EL (cell line): ENCODE measurements at regions not wholly inside any gene's neighbourhood (a gene's known extent, or its start where the extent isn't known, plus 50 kb on each side); places are given as distances from the start of the nearest gene placed in this dataset.

ENCODE experiments used
- DNase-seq: peaks from one replicate; pipeline ENCODE4 v3.0.0-alpha.2; 2016

DNA sequence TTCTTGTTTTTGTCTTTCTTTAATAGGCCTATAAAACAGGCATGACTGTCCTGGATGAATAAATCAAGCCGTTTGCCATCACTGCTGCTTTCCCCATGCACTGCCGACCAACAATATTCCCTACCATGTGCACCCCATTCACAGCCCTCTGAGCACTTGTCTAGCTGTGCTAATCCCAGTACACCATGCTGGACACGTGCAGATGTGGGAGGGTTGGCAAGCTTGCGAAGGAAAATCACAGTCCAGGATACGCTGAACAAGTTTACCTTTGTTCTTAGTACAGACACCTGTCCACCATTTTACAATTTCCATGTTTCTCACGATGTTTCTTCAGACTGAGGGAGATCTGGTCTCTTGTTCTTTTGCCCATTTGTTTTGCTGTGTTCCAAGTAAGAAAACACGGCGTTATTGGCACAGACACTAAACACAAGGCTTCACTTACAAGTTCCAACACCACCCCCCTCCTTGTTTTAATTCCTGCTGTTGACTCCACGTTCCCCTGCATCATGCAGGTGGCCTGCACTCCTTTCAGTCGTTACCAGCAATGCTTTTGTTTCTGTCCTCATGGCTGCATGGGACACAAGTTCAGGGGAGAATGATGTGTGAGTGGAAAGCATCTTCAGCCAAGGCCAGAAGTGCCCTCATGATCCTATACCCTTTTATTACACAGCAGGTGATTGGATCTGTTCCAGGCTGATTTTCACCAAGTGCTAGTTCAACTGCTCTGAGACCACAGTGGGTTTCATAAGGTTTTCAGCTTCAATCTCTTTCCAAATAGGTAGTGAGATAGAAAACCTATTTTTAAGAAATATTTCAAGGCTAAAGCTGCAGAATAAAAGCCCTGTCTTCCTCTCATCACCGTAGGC is 608.9 kb downstream of the IRX1 start:
- DNase-seq, result no peak

DNA sequence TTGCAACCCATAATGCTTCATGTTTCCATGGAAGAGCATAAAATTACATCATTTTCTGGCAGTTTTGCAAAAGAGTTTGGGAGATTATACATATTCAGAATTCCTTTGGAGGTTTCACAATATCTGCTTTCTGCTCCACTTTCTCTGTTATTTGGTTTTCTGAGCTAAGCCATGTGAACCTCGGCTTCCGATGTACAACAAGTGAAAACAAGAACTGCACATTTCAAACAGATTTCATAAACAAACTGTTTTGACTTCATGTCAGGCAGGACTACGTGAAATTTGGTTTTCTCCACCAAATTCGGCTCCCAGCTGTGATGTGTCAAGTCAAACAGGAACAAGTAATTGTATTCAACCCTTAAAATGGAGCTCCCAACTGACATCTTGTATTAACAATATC is 609.8 kb downstream of the IRX1 start:
- DNase-seq, result no peak

DNA sequence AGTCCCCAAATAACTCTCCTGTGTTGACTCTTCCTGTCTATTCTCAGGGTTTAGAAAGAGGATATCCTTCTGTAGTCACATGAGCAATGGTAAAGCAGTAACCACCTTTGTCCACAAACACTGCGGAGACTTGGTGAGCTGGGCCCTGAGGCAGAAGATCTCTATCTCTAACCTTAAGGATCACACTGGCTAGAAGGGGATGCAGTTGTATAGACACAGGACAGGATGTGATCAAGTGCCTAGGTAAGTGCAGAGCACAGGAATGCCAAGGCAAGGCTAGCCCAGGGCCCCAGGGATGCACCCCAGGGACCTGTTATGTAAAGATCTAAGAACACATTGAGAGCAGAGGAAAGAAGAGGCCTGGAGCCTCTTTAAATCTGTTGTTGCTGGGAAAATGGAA is 610.5 kb downstream of the IRX1 start:
- no peak for DNase-seq

DNA sequence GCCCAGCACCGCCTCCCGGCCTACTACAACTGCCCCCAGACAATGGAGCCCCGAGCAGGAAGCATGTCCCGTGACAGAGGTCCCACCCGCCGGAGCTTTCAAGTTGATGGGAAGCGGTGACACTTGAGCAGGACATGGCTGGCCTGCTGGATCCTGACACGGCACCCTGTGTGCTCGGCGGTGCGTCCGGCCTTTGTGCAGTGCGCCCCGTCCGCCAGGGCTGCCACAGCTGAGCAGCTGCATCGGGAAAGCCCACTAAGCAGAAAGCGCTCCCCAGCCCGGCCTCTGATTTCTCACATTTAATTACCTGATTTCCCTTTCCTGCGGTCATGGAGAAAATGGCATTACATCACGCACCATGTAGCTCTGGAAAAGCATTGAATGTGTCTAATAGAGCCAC is 611.9 kb downstream of the IRX1 start:
- DNase-seq, result no peak

DNA sequence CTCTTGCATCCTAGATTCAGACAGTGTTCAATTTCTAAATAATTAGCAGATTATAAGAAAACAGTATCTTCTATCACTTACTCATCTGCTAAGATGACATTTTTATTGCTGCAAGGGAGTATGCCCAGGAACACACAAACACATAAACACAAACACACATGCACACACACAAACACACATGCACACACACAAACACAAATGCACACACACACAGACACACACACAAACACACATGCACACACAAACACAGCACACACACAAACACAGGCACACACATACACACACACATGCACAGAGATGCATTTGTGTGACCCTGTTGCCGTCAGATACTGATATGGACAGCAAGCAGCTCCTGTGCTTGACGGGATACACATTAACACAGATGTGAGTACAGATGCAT is 612.9 kb downstream of the IRX1 start:
- DNase-seq, result no peak

DNA sequence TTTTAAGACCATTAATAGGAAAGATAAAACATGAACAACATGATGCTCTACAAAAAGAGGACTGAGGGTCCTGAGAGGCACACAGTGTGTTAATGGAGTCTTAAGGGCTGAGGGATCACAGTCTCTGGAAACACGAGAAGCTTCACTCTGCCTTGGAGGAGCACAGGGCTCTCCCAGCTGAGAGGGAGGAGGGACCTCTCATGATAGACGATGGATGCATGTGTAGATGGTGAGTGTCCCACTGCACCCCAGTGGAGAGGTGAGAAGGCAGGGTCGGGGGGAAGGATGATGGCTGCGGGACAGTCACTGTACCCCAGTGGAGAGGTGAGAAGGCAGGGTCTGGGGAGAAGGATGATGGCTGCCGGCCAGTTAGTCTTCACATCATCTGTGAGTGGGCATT is 613.4 kb downstream of the IRX1 start:
- no peak for DNase-seq

DNA sequence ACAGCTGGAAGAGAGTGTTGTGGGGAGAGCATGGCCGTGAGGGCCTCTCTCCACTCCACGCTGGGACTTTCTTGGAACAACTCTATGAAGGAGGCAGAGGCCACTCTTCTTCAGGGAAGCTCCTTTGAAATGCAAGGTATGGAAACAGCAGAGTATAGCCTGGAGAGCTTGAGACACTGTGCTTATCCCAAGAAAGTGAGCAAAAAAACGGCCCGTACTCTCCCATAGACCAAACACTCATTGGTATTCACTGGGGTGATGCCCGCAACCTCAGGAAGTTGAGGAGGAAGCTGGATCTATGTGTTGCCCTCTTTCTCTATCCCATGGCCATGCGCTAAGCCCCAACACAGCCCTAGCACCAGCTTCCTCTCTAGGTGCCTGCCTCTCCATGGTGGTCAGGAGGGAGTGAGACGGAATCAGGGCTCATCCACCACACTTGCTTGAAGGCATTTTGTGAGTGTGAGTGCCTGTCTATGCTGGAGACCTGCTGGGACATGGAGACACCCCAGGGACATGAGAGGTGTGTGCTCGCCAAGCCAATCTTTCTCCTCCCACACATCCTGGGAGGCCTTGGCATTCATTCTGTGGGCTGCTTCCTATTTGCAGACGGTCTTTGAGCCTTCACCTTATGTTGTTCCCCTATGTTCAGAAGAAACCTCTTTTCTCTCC is 616.6 kb downstream of the IRX1 start:
- DNase-seq, result no peak

DNA sequence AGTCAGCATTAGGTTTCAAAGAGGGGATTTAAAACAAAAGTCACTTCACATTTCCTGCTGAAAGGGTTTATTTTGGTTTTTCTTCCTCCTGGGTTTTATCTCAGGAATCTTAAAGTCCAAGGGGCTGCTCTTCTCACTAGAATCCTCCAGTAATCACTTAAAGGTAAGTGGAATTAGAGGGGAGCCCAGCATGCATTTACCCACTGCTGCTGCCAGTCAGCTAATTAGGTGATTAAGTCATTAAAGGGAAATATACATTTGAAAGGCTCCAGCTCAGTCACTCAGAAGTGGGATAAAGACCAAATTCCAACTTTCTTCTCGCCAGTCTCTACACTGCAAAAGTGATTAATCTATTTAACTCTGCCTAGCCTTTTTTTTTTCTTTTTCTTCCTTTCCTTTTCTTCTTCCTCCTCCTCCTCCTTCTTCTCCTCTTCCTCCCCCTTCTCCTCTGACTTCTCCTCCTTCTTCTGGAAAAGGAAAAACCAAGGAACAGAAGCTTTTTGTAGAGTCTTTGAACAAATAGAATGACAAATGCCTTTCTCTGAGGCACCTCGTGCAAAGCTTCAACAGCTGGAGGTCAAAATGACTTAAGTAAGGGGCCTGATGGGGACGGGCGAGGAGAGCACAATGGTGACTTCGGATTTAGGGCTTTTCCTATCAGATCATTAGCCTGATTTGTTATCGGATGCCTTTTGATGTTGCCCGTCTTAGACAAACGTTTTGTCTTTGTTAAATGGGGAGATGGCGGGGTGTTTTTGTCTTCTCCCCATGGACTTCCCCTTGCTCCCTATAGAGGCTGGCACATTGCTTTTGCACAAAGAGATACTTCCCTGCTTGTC is 617.6 kb downstream of the IRX1 start:
- no peak for DNase-seq

DNA sequence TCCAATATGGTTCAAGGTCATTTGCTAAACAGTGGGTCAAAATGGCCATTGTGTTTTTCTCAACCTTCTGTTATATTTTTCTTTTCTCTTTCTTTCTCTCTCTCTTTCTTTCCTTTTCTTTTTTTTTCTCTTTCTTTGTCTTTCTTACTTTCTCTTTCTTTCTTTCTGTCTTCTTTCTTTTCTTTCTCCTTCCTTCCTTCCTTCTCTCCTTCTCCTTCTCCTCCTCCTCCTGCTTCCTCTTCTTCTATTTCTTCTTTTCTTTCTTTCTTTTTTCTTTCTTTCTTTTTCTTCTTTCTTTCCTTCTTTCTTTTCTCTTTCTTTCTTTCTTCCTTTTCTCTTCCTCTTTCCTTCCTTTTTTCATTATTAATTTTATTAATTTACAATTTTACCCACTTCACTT is 619.5 kb downstream of the IRX1 start:
- DNase-seq, result no peak

DNA sequence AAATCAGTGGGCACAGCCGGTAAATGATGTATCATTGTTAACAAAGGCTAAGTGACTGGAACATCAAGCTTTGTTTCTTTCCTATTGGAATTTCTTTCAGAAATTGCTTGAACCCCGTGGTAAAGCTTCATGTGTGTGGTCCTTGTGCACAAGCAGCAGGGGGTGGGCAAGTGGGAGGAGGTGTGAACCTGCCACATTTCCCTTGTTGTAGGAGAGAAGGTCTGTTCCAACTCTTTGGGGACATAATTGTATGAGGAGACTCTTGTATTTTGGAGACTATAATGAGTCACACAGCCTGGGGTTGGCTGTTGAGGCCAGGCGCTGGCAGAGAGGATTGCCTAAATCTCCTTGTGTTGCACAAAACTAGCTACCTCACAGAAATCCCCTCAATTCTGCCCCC is 620.5 kb downstream of the IRX1 start:
- DNase-seq, result no peak

DNA sequence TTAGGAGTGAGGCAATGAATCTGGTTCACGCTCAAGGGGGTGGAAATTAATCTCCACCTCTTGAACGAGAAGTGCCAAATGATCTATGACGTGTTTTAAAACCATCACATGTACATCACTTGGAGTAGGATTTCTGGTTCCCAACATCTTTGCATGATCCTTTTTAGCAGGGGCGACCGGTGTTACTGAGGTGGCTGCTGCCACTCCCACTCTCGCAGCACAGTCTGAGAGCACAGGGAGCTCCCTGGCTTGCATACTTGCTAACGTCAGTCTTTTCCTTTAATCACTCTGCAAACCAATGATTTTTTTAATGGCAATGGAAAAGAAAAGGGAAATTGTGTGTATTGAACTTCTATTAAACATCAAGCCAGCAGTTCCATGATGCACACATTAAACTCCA is 624.4 kb downstream of the IRX1 start:
- no peak for DNase-seq

DNA sequence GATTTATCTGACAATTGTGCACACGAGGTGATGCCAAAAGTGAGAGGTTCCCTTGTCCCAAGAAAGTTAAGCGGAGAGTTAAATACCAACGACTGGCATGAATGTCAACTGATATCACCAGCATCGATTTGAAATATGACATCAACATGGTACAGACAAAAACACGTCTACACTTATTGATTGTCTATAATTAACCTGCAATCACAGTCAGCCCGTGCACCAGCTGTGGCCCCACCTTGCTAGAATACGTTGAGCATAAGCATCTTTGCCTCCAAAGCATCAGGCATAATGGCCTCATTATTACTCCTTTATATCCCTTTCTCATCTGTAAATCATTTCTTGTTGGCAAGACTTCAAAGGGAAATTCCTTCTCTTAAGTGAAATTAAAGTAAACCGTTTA is 625.4 kb downstream of the IRX1 start:
- no peak for DNase-seq

DNA sequence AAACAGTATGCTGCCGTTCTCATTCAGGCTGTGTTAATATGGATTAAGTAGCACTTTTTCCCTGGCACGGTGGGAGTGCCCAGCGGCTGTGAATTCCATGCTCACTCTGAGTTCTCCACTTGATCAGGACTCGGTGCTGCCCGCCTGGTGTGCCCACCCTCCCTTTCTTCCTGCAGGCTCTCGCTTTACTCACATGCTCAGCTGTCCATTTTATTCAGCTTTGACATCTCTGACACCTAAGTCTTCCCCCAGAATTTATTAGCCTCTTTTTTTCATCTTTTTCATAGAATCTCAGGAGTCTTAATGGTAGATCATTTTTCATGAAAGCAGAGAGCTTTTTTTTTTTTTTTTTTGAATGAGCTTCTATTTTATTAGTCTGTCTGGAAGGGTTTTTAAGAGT is 626.5 kb downstream of the IRX1 start:
- DNase-seq, result no peak

DNA sequence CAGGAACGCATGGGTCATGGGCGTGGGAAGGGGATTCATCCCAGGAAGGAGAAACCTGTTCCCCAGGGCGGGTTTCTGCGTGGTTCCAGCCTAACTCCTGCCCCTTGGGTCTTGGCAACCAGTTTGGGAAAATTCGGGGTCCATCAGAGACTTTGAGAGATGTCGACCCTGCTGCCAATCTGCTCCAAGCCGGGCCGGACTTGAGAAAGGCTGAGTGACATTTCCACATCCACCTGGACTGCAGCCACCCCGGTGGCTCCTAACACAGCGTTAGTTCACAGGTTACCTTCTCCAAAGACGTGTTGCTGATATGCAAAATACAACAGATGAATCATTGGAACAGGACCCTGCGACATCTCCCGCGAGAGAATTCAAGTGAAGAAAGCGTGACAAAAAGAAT is 627.2 kb downstream of the IRX1 start:
- DNase-seq, result no peak

DNA sequence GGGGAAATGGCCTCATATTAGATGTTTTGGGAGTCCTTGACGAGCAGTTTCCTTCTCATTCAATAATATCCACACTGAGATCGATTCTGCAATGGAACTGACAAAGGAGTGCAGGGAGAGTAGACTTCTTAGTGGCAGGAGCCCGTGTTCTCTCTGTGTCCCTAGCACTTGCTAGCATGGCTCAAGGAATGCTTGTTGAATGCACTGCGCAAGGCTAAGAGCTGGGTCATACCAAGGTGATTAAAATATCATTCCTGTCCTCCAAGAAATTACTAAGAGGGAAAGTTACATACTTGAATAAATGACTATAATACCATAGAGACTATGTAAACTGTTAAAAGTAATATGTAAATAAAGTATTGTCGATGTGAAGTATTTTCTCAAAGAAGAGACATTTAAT is 630.1 kb downstream of the IRX1 start:
- no peak for DNase-seq

DNA sequence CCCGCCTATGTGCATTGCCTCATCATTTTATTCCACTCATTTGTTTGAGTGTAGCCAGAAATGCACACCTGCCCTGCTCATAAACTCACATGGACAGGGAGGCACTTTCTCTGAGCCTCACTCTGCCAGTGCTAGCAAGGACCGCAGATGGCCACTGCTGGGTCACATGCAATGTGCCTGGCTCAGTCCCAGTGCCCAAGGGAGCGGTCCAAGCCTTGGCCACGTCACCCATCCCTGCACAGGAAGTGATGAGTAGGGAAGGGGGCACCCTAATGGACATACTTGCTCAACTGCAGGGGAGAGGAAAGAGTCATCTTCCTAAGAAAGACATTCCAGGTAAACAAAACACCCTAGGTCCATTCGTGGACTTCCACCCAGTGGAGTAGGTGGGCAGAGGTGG is 630.9 kb downstream of the IRX1 start:
- no peak for DNase-seq

DNA sequence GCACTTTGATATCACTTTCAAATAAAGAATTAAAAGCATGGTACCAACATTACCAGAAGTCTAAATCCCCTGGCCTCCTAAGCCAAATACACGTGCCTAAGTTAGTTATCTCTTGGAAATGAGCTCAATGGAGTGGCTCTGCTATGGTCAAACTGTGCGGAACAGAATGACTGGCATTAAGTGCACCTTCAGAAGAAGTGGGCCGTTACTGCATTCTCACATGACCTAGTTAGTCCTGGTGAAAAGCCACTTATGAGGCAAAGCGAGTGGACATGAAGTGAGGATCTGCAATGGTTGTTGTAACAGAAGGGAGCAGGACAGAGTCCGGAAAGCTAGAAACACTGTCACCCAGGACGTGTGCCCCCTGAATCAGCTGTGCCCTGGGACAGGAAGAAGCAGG is 633.1 kb downstream of the IRX1 start:
- DNase-seq, result no peak

DNA sequence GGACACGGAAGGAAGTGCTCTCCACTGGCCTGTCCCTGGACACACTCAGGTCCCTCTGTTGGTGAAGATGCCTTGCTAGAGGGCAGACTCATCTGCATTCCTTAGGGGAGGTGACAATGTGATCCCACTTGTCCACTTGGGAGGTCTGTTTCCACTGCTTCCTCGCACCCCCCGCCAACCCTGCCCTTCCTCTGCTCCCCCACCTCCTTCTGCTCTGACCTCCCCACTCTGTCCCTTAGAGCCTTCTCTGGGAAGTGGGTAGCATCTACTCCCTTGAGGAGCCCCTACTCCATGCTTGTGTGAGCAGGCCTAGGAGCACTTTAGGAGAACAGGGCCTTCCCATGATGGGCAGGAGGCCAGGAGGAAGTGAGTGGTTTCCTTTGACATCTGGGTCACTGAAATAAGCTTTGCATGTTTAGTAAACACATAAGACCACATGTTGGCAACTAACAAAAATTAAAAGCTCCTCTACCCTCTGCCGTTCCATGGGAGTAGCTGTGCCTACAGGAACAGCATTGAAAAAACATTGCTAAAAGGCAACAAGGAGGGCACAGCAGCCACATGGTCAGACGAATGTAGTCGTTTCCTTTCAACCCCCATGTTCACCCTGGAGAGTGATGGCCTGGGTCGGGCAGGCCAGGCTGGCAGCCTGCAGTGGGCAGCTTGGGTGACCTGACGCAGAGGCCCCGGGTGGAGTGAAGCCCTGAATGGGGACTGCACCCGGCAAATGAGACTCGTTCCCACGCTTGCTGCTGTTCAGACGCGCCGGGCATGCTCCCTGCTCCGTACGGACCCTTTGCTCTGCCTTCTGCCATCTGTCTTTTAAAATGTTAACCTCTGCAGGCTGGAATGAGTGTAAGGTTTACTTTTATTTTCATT is 634.0 kb downstream of the IRX1 start:
- DNase-seq, result no peak

DNA sequence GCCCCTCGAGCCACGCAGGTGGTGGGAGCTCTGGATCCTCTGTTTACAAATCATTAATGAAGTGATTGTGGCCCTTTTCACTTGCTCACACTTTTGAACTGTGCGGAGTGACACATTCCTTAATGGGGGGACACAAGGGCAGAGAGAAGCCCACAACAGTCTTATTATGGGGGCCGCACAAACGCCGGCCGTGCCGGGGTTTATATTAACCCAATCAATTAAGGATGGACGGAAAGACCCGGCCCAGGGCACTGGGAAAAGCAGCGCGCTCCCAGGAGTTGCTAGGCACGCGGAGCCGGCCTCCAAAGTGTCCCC is 634.8 kb downstream of the IRX1 start:
- DNase-seq, result no peak

DNA sequence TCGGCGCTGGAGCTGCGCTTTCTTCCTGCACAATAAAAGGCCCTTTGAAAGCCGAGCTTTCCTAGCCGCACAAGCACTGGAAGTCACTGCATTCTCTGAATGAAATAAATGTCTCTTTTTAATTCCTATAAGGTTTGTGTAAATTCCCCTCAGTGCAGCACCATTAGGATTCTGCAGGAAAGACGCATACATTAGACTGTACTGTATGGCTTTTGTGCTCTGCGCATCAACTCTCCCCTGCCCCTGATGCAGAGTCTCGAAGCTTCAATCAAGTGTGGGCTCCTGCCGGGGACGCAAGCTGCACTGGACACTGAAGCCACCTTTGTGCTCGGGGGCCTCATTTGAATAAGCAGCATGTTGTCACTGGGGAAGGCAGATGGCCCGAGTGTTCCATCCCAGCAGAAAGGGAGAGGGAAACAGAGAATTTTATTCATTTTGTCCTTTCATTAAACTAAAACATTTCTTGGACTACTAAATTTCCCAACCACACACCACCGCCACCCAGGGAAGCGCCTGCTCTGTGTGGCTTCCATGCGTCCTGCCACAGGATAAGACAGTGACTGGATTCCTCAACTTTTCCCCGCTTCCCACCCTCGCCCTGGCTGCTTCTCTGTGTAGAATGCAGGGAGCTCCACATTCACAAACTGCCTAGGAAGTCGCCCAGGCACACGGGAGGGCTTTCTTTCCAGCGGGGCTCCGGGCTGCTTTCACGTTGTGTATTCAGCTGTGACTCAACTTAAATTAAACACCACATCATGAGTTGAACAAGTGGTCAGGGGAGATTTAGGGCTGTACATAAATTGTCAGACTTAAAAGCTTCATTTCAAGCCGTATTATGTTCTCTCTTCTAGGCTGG is 635.4 kb downstream of the IRX1 start:
- no peak for DNase-seq

DNA sequence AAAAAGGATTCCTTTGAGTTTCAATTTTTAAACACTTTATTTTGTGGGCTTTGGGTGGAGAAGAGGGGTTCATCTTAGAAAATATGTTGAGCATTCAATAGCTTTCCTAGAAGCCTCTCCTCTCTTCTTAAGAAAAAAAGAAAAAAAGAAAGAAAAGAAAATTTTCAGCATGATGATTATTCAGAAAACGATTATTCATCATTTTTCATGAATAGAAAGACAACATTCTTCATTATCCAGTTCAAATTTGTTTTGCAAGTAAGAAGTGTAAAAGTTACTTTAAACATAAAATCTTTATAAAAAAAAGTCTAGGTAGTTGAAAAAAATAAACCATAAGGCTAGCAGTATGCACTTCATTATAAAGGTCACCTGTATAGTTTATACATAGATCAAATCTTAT is 636.5 kb downstream of the IRX1 start:
- no peak for DNase-seq

DNA sequence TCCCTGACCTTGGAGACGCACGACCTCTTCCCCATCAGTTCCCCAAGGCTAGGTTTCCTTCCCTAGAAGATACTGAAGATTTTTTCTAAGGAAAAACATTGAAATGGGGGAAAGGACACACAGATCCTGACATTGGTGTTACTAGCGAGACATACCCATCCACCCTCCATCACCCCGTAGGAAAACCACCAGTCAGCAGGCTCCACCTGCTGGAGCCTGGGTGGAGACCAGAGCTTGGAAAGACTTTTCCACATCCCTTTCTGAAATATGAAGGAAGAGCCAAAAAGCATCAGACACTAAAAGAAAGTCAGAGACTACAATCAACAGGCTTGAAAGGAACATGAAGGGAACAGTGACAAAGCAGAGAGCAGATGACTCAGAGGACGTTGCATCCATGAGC is 638.0 kb downstream of the IRX1 start:
- DNase-seq, result no peak
